ENCODE measurements at regions not wholly inside any gene's neighbourhood (a gene's known extent, or its start where the extent isn't known, plus 50 kb on each side); places are given as distances from the start of the nearest gene placed in this dataset.

DNA sequence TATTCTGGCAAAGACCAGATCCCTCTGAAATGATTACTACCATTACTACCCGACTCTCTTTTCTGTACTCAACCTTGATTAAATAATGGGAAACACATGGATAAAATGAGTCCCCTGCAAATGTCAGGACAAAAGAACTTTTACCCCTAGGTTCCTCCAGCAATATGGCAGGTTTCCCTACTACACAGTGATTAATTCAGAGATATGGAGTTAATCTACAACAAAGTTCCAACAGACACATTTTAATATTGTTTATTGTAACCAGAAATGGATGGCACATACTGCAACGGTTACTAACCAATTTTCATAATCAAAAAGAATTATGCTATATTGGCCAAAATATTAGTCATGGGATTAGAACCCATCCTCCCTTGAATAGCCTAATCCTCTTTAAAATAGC, 294.8 kb downstream of the ATPSCKMT start:
- H3K9me3 ChIP-seq (ENCODE audit: control insufficient read depth in 4 of 4, low read length in 3 of 4), result no peaks in the 10 kb centered on the region
- no peak for DNase-seq (ENCODE audit: low spot score)
- H3K27me3 ChIP-seq (ENCODE audit: control insufficient read depth in 4 of 4, insufficient read depth in 4 of 4, low read length in 3 of 4), result peaks cover 0 to 2% (median 0%) of the 10 kb centered on the region in 4 donors
- H3K27ac ChIP-seq (ENCODE audit: low read depth in 1 of 2, low read length in 2 of 2), result no peak overlapping the region
- no peak overlapping the region for H3K9ac ChIP-seq (ENCODE audit: low read depth in 1 of 2, low read length in 2 of 2)
- no peaks in the 10 kb centered on the region for H3K36me3 ChIP-seq (ENCODE audit: control insufficient read depth in 4 of 4, insufficient read depth in 3 of 4, low read depth in 1 of 4, low read length in 3 of 4)
- 68% methylated on average over 2 of the region's 2 CpGs for WGBS
- H3K4me1 ChIP-seq (ENCODE audit: control insufficient read depth in 4 of 4, insufficient read depth in 4 of 4, low read length in 3 of 4), result no peaks in the 10 kb centered on the region
- no peak overlapping the region for H3K4me3 ChIP-seq (ENCODE audit: low read depth in 1 of 3, low read length in 3 of 3)
- TF ChIP-seq, protein P1, sequence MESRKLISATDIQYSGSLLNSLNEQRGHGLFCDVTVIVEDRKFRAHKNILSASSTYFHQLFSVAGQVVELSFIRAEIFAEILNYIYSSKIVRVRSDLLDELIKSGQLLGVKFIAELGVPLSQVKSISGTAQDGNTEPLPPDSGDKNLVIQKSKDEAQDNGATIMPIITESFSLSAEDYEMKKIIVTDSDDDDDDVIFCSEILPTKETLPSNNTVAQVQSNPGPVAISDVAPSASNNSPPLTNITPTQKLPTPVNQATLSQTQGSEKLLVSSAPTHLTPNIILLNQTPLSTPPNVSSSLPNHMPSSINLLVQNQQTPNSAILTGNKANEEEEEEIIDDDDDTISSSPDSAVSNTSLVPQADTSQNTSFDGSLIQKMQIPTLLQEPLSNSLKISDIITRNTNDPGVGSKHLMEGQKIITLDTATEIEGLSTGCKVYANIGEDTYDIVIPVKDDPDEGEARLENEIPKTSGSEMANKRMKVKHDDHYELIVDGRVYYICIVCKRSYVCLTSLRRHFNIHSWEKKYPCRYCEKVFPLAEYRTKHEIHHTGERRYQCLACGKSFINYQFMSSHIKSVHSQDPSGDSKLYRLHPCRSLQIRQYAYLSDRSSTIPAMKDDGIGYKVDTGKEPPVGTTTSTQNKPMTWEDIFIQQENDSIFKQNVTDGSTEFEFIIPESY (IDR thresholded peaks at IDR 0.05), result no peak
- TF ChIP-seq YY1 (IDR thresholded peaks at IDR 0.05), result no peak
- TF ChIP-seq, protein P2, sequence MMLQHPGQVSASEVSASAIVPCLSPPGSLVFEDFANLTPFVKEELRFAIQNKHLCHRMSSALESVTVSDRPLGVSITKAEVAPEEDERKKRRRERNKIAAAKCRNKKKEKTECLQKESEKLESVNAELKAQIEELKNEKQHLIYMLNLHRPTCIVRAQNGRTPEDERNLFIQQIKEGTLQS (IDR thresholded peaks at IDR 0.05), result no peak
- no peak for TF ChIP-seq NR2F2 (IDR thresholded peaks at IDR 0.05)
- TF ChIP-seq HNF4A (conservative IDR thresholded peaks at IDR 0.05), result no peak
- no peak for TF ChIP-seq EGR1 (IDR thresholded peaks at IDR 0.05; ENCODE audit: low read depth in 2 of 2)
- TF ChIP-seq GABPA (IDR thresholded peaks at IDR 0.05 in 1 of 2, conservative IDR thresholded peaks at IDR 0.05 in 1 of 2), result no peak
- TF ChIP-seq JUND (IDR thresholded peaks at IDR 0.05), result no peak
- no peak for TF ChIP-seq TAF1 (conservative IDR thresholded peaks at IDR 0.05)
- TF ChIP-seq HNF4G (IDR thresholded peaks at IDR 0.05), result no peak
- no peak for TF ChIP-seq SP1 (IDR thresholded peaks at IDR 0.05)
- TF ChIP-seq RXRA (IDR thresholded peaks at IDR 0.05), result no peak
- TF ChIP-seq RAD21 (IDR thresholded peaks at IDR 0.05), result no peak
- no peak for TF ChIP-seq MAX (IDR thresholded peaks at IDR 0.05)
- no peak for TF ChIP-seq FOXA2 (IDR thresholded peaks at IDR 0.05)

- no peak overlapping the region for H3K4me3 ChIP-seq (ENCODE audit: low read depth in 1 of 3, low read length in 3 of 3)
These were observed 296.0 kb downstream of the ATPSCKMT start for GRCh38 chr5:9953691-9954090.

GRCh38 chr5:9951865-9952516, 297.7 kb downstream of the ATPSCKMT start:
- no peak overlapping the region for H3K9ac ChIP-seq (ENCODE audit: low read depth in 1 of 2, low read length in 2 of 2)
- peaks cover 0 to 2% (median 0%) of the 10 kb centered on the region in 4 donors for H3K27me3 ChIP-seq (ENCODE audit: control insufficient read depth in 4 of 4, insufficient read depth in 4 of 4, low read length in 3 of 4)
- no peak for DNase-seq (ENCODE audit: low spot score)
- H3K4me3 ChIP-seq (ENCODE audit: low read depth in 1 of 3, low read length in 3 of 3), result no peak overlapping the region
- H3K36me3 ChIP-seq (ENCODE audit: control insufficient read depth in 4 of 4, insufficient read depth in 3 of 4, low read depth in 1 of 4, low read length in 3 of 4), result no peaks in the 10 kb centered on the region
- H3K4me1 ChIP-seq (ENCODE audit: control insufficient read depth in 4 of 4, insufficient read depth in 4 of 4, low read length in 3 of 4), result no peaks in the 10 kb centered on the region
- no peak for TF ChIP-seq YY1 (IDR thresholded peaks at IDR 0.05)
- no peak for TF ChIP-seq TAF1 (conservative IDR thresholded peaks at IDR 0.05)
- TF ChIP-seq, protein P2 (IDR thresholded peaks at IDR 0.05), result no peak
- no peak for TF ChIP-seq HNF4A (conservative IDR thresholded peaks at IDR 0.05)
- no peak for TF ChIP-seq RAD21 (IDR thresholded peaks at IDR 0.05)
- TF ChIP-seq FOXA1 (IDR thresholded peaks at IDR 0.05), result no peak
- TF ChIP-seq JUND (IDR thresholded peaks at IDR 0.05), result no peak
- 65% methylated on average over 6 of the region's 6 CpGs for WGBS
- no peaks in the 10 kb centered on the region for H3K9me3 ChIP-seq (ENCODE audit: control insufficient read depth in 4 of 4, low read length in 3 of 4)
- H3K27ac ChIP-seq (ENCODE audit: low read depth in 1 of 2, low read length in 2 of 2), result no peak overlapping the region

More at GRCh38 chr5:9953691-9954090, 296.0 kb downstream of the ATPSCKMT start:
- peaks cover 0 to 2% (median 0%) of the 10 kb centered on the region in 4 donors for H3K27me3 ChIP-seq (ENCODE audit: control insufficient read depth in 4 of 4, insufficient read depth in 4 of 4, low read length in 3 of 4)
- no peak for TF ChIP-seq RXRA (IDR thresholded peaks at IDR 0.05)
- no peaks in the 10 kb centered on the region for H3K9me3 ChIP-seq (ENCODE audit: control insufficient read depth in 4 of 4, low read length in 3 of 4)
- DNase-seq (ENCODE audit: low spot score), result no peak
- H3K4me1 ChIP-seq (ENCODE audit: control insufficient read depth in 4 of 4, insufficient read depth in 4 of 4, low read length in 3 of 4), result no peaks in the 10 kb centered on the region
- no peak overlapping the region for H3K27ac ChIP-seq (ENCODE audit: low read depth in 1 of 2, low read length in 2 of 2)
- H3K9ac ChIP-seq (ENCODE audit: low read depth in 1 of 2, low read length in 2 of 2), result no peak overlapping the region
- WGBS, result 57% methylated on average over 2 of the region's 2 CpGs
- H3K36me3 ChIP-seq (ENCODE audit: control insufficient read depth in 4 of 4, insufficient read depth in 3 of 4, low read depth in 1 of 4, low read length in 3 of 4), result no peaks in the 10 kb centered on the region
